Panc1 (cell line): ENCODE measurements at regions not wholly inside any gene's neighbourhood (a gene's known extent, or its start where the extent isn't known, plus 50 kb on each side); places are given as distances from the start of the nearest gene placed in this dataset.

Experiments
- ATAC-seq: fragments of 200-7000 bp; cut with Tn5 transposase; 2 replicates; pipeline ENCODE4 v1.9.1; 2020; ENCODE audit warnings: mild to moderate bottlenecking, moderate library complexity
- BruUV-seq: library from RNA; stranded (reverse); fragments of 400-500 nt; replicated peaks from 2 replicates; lab custom pipeline; 2021; lab: Mats Ljungman, UMichigan
- CTCF ChIA-PET: fragments of 300-600 bp; sonication (Branson Sonifier 250); formaldehyde crosslinking; loops from one replicate; lab custom pipeline; 2022; ENCODE audit warnings: antibody characterized with exemption; lab: Charles Lee
- POLR2A ChIA-PET: fragments of 300-600 bp; sonication (Branson Sonifier 250); formaldehyde crosslinking; loops from one replicate; lab custom pipeline; 2022; ENCODE audit warnings: antibody characterized with exemption; lab: Charles Lee
- DNase-seq: peaks from one replicate; pipeline ENCODE4 v3.0.0-alpha.2; 2010; ENCODE audit warnings: low read depth, low spot score
- H3K27ac ChIP-seq: 2 replicates; pipeline ENCODE4 v1.5.1; 2011; ENCODE audit warnings: mild to moderate bottlenecking, low read length, inconsistent platforms
- H3K27me3 ChIP-seq: fragments of 200-500 bp; sonication (Bioruptor generic); 2 replicates; pipeline ENCODE4 v1.6.0; 2014; ENCODE audit warnings: low read length, inconsistent platforms; ENCODE audit not compliant: control insufficient read depth, insufficient read depth
- H3K36me3 ChIP-seq: fragments of 200-500 bp; sonication (Bioruptor generic); 2 replicates; pipeline ENCODE4 v1.5.1; 2014; ENCODE audit warnings: inconsistent platforms, mild to moderate bottlenecking, low read length, moderate library complexity; ENCODE audit not compliant: control insufficient read depth, insufficient read depth
- H3K4me1 ChIP-seq: 2 replicates; pipeline ENCODE4 v1.5.1; 2011; ENCODE audit warnings: inconsistent platforms, mild to moderate bottlenecking, low read length, moderate library complexity; ENCODE audit not compliant: control insufficient read depth, insufficient read depth
- H3K4me3 ChIP-seq, 2 experiments: 2 replicates each; pipeline ENCODE4 v1.5.1; 2011 to 2012; ENCODE audit warnings: low read depth in 2 of 2, low read length in 2 of 2, mild to moderate bottlenecking in 2 of 2, inconsistent platforms in 1 of 2, moderate library complexity in 1 of 2
- H3K9me3 ChIP-seq: fragments of 200-500 bp; sonication (Bioruptor generic); 2 replicates; pipeline ENCODE4 v1.5.1; 2014; ENCODE audit warnings: low read depth, mild to moderate bottlenecking, inconsistent platforms, low read length, moderate library complexity; ENCODE audit not compliant: control insufficient read depth, insufficient read depth
- CTCF ChIP-seq: fragments of 450-650 bp; IDR thresholded peaks from 2 replicates; pipeline ENCODE4 v1.5.1; 2017; ENCODE audit warnings: mild to moderate bottlenecking
- POLR2AphosphoS5 ChIP-seq: IDR thresholded peaks from 2 replicates; pipeline ENCODE4 v1.6.1; 2012; ENCODE audit warnings: mild to moderate bottlenecking, low read depth, low read length, moderate library complexity
- REST ChIP-seq, 2 experiments: IDR thresholded peaks; 2 replicates each; pipeline ENCODE4 v1.6.1; 2011 to 2012; ENCODE audit warnings: low read depth in 2 of 2, control low read depth in 1 of 2, low read length in 1 of 2, mild to moderate bottlenecking in 1 of 2, moderate library complexity in 1 of 2; ENCODE audit not compliant: insufficient read depth in 1 of 2
- SIN3A ChIP-seq: IDR thresholded peaks from 2 replicates; pipeline ENCODE4 v1.6.1; 2012; ENCODE audit warnings: low read depth, mild to moderate bottlenecking, low read length, moderate library complexity, borderline replicate concordance; ENCODE audit not compliant: insufficient read depth
- TCF7L2 ChIP-seq: IDR thresholded peaks from 2 replicates; pipeline ENCODE4 v1.6.1; 2011; ENCODE audit warnings: mild to moderate bottlenecking, low read depth, low read length, inconsistent platforms
- in situ Hi-C: cut with HindIII; loops from 2 replicates; pipeline ENCODE4 v1.10.0; 2016; ENCODE audit warnings: low sequenced_read_pairs, low pct_unique_long_range_greater_than_20kb
- intact Hi-C: fragments of 100-400 bp; cut with micrococcal nuclease; formaldehyde crosslinking; loops from one replicate; pipeline ENCODE4 v1.10.0; 2022; ENCODE audit not compliant: unreplicated experiment

GRCh38 chr13:34867590-34867989, 74.5 kb upstream of the NBEA start:
- H3K27ac ChIP-seq = no peak overlapping the region
- intact Hi-C loops = no loop called here
- no peak for DNase-seq

GRCh38 chr13:34868733-34869132, 73.3 kb upstream of the NBEA start:
- in situ Hi-C loops = no loop called here

More at GRCh38 chr13:34867590-34867989, 74.5 kb upstream of the NBEA start:
- ChIA-PET CTCF (no interaction called here), POLR2A (no interaction called here)
- Histone ChIP-seq H3K27me3 (no peaks in the 10 kb centered on the region), H3K36me3 (no peaks in the 10 kb centered on the region), H3K4me3 (no peak overlapping the region), H3K4me1 (no peaks in the 10 kb centered on the region), H3K9me3 (no peaks in the 10 kb centered on the region)
- in situ Hi-C loops = no loop called here
- BruUV-seq = no TSS peak
- no peak for TF ChIP-seq CTCF
- no peak for TF ChIP-seq REST (IDR thresholded peaks at IDR 0.05; ENCODE audit: insufficient read depth in 1 of 2, low read depth in 2 of 2, low read length in 1 of 2)
- no peak for TF ChIP-seq POLR2AphosphoS5
- TF ChIP-seq SIN3A = no peak
- no peak for TF ChIP-seq TCF7L2
- ATAC-seq = no peak

More at GRCh38 chr13:34868733-34869132, 73.3 kb upstream of the NBEA start:
- Histone ChIP-seq H3K4me1 (no peaks in the 10 kb centered on the region), H3K9me3 (no peaks in the 10 kb centered on the region), H3K27ac (no peak overlapping the region), H3K36me3 (no peaks in the 10 kb centered on the region), H3K27me3 (no peaks in the 10 kb centered on the region), H3K4me3 (no peak overlapping the region)
- ATAC-seq (no peak), DNase-seq (no peak)
- ChIA-PET CTCF (no interaction called here), POLR2A (no interaction called here)
- intact Hi-C loops = no loop called here
- TF ChIP-seq TCF7L2 (no peak), SIN3A (no peak), REST (IDR thresholded peaks at IDR 0.05; ENCODE audit: insufficient read depth in 1 of 2, low read depth in 2 of 2, low read length in 1 of 2) (no peak), POLR2AphosphoS5 (no peak), CTCF (no peak)
- no TSS peak for BruUV-seq
